Mucosa of gallbladder (tissue), 1 donor: ENCODE measurements at regions not wholly inside any gene's neighbourhood (a gene's known extent, or its start where the extent isn't known, plus 50 kb on each side); places are given as distances from the start of the nearest gene placed in this dataset.

ENCODE experiments used
- DNase-seq: peaks from one replicate; pipeline ENCODE4 v3.0.0-alpha.2; 2020; ENCODE audit warnings: low spot score
- donor health status: DM: no; HTN: no; CAD: no.

DNA sequence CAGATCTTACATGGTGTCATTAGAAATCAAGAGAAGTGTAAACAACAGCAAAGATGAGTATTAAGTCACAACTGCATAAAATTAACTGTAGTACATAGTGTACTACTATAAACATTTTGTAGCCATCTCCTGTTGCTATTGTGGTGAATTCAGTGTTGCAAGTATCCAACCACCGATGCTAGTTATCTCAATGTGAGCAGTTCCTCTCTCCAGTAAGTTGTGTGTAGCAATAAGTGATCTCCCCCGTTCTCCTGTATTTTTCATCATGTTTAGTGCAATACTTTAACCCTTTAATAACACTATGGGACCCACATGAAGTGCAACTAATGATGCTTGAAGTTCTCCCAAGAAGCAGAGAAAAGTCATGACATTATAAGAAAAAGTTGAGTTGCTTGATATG is 264.7 kb upstream of the KCNH8 start:
- no peak for DNase-seq

DNA sequence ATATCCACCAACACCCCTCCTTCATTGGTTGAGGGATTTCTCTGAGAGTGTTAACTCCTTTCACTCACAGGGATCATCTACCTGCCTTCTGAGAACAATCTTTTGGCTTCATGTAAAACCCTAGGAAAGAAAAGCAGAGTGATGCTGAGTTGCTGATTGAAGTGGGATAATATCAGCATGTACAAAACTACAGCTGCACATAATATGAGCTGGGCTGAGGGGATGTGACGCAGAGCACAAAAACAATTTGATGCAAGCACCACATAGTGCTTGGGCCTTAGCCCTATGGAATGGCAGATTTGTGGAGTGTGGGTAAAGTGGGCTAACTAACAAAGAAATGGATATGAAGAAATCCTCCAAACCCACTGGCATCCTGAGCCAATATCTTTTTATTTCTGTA is 267.6 kb upstream of the KCNH8 start:
- DNase-seq, result no peak

DNA sequence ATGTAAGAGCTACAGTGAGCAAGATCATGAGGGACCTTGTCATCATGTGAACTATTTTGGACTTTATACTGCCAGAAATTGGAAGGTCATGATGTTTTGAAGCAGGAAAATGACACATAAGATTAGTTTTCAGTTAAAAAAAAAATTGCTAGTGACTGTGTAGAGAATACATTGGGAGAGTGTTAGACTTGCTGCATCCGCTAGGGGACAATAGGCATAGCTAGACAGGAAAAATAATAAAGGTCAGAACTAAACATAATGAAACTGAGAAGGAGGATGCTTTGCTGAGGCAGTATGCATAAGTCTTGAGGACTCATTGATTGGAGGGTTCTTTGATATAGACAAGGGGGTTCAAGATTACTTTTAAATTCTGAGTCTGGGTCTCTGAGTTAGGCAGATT is 275.8 kb upstream of the KCNH8 start:
- no peak for DNase-seq

DNA sequence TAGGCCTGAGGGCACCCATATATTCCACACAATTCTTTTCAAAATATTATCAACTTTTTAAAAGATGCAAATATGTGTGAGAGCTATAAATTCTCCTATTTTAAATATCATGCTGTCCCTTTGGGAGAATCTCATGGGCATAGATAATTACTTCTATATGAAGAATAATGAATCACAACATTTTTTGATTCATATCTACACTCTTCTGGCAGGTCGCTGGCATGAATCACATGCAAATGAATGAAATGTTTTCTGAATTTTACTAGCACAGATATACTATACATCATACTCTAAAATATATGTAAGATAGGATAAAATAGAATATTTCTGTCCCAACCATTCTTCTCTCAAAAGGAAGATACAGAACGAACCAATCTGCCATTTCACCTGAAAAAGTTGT is 277.7 kb upstream of the KCNH8 start:
- DNase-seq, result no peak

DNA sequence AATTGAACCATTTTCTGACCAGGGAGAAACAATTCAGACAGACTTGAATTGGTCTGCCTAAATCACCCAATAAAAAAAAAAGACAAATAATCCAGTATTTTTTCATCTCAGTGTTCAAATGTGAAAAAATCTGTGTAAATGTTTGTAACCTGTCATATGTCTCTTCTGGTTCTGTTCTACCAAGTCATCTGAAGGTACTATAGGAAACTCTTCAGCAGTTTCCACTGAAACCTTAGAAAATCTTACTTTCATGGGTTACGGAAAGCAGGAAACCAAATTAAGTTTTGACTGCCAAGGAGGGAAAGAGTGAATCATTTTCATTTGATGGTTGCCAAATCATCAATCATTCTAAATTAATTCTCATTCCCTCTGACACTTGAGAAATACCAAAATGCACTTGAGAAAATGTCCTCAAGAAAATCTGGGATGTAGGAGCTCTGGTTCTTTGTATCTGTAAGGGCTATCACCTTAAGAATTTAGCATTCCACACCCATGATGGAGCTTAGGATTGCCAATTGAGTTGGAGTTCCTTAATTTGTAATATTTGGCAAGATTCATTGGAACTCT is 278.2 kb upstream of the KCNH8 start:
- no peak for DNase-seq

DNA sequence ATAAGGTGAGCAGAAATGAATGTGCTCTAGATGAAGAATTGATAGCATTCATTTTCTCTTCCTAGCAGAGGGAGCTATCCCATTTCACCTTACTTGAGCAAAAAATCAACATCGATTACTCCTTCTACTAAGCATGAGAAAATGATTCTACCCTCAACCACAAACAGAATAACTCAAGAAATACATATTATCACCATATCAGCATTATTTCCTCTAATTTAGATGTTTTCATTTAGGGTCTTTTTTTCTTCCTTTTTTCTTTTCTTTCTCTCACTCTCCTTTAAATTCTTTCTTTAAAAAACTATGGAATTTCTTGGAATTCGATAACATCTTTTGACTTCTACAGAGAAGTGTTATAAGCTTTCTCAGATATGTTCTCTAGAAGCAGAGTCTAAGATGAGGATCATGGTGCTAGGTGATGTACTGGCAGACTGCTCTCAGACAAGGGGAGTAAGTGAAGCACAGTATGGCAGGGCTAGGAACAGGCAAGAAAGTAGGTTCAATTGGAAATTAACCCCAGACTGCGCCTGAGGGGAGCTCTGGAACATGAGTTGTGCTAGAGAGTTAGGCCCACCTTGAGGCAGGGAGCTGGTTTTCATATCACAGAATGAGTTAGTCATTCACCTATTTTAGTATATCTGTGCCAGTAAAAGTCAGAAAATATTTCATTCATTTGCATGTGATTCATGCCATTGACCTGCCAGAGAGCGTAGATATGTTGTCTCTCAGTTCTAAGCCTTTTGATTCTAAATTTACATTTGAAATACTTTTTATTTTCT is 279.2 kb upstream of the KCNH8 start:
- DNase-seq, result no peak

DNA sequence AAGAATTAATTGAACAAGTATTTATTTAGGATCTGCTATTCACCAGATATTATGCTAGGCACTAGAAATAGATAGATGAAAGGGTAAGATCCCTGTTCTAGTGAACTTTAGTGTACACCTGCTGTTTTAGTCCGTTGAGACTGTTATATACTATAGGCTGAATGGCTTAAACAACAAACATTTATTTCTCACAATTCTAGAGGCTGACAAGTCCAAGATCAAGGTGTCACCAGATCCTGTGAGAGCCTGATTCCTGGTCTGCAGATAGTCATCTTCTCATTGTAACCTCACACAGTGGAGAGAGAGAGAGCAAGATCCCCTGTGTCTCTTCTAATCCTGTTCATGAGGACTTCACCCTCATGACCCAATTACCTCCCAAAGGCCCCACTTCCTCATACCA is 281.4 kb upstream of the KCNH8 start:
- DNase-seq, result no peak

DNA sequence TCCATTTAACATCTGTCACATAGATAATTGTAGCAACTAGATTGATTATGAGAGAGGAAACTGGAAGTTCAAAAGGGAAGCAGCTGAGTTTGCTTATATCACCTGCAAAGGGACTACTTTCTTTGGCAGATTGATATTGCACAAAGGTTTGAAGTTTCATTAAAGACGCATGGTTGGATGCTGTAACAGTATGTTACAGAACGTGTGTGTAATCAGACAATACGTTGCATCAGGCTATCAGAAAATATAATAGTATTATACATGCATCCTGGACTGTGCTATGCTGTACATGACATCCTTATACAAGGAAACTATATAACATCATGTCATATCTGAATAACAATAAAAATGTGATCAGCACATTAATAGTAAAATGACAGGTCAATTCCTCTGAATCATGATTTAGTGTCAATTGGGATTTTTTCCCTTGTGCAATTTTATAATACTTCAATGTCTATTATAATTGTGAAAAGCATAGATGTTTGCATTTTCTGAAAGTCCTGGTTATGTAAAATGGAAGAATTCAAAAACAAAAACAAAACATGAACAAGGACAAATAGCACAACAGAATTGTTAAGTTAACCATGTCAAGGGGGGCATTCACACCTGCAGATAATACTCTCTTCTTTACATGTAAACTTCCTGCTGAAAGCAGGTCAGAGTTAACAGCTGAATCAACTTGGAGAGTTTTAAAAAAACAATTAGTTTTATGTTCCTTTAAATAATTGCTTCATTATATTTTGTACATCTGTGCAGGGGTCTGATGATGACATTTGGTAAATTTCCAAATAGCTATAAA is 283.2 kb upstream of the KCNH8 start:
- DNase-seq, result no peak

DNA sequence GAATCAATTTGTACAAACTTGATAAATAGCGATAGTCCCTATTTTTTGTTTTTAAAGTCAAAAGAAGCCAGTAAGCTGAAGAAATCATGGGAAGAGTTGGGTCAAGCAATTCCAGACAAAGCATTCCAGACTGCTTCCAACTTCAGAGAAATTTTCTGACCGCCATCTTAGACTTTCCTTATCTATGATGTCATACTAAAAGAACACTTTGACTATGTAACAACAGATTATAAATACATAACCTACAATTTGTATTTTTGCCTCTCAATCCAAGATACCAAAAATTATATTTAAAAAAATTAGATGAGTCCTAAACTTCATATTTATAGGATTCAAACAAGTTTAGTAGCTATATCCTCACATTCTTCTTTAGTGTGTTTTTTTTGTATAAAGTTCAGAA is 286.2 kb upstream of the KCNH8 start:
- DNase-seq, result no peak

DNA sequence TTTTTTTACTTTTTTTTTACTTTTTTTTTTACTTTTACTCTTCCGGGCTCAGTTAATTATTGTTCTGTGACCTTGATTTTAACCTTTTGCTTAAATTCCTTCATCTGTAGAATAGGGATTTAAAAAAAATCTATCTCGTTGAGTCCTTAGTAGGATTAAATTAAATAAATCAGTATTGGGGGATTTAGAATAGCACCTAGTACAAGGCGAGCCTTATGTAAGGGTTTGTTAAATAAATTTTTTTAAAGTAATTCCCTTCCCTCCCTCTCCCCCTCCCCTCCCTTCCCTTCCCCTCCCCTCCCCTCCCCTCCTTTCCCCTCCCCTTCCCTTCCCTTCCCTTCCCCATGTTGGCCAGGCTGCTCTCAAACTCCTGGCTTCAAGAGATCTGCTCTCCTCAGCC is 287.2 kb upstream of the KCNH8 start:
- no peak for DNase-seq

DNA sequence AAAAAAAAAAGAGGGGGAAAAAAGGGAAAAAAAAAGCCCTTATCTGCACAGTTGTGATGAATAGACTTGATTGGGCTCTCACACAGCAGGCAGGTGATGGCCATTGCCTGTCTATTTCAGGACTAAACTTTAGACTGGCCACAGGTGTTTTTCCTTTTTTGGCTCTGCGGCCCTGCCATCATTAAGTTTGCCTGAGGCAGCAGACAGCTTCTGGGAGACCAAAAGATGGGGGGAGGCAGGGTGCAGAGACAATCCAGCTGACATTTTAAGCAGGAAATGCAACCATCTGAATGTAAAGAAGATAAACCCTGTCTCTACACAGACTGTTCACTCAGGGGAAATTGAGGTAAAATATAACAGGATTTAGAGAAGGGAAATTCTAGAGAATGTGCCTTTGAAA is 295.0 kb upstream of the KCNH8 start:
- no peak for DNase-seq

DNA sequence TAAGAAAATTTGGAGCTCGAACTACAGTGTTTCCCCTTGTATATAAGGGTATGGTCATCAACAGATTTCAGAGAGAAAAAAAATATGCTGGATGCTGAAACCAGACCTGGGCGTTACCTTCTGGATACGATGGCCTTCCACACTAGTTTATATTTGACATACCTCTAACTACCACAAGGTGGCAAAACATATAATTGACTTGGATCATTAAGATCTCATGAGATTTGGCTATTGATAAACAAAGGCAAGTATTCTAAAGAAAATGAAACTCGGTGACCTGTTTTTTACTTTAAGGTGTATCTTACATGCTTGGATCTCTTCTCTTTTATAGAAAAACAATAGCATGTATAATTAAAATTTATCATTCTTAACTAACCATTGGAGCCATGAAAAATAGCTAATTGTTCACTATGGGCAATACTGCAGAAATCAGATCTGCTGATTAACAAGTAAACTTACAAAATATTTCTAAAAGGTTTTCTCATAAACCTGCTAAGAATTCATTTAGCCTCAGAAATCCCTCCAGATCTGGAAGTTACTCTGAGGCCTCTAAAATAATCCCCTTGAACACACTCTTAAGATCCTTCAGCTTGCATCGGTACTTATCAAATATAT is 300.6 kb upstream of the KCNH8 start:
- no peak for DNase-seq

DNA sequence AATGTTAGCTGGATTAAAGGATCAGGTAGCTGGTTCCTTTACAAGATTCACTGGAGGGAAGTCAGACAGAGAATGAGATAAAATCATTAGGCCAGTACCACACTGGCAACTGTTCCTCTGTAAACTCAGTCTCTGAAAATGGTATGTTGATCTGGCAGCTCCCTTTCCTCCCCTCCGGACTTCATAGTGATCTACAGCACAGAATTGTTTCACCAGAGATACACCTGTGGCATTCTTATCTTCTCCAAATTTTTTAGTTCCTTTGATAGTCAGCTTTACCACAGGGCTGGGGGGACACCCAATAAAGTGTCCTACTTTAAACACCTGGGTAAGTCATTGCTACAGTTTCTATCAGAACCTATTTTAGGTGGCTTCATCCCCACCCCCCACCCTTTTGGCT is 304.3 kb upstream of the KCNH8 start:
- DNase-seq, result no peak

DNA sequence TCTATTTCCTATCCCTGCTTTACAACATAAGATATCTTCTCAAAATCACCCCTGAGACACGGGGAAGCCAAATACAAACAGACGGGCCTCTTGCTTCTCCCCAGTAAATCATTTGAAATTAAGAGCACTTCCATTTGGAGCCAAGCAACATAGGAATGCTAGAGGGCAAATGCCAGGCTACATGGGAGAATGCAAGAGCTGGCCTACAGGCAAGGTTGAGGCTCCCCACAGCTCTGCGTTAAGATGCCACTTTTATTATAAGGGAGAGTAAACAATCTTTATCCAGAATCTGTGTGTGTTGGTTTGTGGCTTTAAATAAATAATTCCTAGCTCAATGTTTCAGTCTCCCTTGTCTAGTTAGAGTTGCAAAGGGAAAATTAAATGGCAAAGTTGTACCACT is 305.1 kb upstream of the KCNH8 start:
- DNase-seq, result no peak

DNA sequence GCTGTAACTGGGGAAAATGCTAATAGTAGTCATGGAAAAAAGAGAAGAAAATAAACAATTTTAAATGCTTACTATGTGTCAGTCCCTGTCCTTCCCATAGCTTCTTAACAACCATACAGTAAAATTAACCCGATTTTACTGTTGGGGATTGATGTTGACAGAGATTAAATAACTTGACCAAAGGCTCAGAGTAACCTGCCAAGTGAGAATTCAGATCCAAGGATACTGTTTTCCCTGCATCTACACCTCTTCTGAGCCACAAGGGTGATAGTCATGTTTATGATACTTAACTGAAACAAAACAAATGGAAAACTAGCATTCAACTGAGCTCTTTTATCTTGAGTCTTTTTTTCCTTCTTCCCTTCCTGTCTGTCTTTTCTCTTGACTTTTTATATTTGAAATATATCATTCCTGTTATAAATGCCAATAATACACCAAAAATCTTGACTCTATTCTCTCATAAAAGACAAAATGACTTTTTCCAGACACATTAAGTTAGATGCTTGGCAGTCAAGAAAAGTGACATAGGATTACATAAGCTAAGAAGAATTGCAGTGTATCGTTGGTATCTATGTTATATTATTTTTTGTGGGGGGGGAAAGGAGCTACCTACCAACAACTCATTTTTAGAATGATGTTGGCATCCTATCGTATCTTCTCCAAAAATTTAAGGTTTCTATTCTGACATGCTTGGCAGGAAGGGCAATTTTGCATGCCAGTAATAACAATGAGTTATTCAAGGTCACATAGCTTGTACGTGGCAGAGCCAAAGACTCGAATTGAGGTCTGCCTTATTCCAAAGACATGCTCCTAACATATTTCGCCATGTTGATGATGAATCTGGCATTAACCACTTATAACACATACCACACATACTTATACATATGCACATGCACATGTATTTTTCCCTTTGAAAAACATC is 306.6 kb upstream of the KCNH8 start:
- no peak for DNase-seq

DNA sequence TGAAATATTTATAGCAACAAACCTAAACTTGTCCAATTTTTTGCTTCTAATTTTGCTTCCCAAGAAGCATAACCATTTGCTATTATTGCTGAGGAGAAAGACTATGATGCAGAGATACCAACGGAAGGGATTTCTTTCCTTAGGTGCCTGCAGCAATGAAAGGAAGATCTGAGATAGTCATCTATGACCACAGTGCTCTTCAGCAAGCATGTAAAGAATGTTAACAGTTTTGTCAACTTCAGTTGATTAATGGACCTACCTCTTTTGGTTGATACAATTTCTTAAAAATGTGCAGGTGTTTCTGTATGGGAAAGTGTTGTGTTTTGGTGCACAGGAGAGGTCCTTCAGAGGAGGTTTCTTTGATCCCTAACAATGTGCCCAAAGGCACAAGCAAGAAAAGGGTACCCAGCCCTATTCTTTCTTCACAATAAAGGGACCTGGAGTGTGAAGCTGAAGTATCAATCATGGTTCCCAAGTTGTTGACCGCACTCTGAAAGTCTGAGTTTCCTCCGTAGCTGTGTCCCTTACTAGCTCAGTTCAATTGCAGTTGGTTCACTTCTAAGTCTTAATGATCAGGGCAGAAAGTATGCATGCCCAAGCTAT is 307.7 kb upstream of the KCNH8 start:
- DNase-seq, result no peak

DNA sequence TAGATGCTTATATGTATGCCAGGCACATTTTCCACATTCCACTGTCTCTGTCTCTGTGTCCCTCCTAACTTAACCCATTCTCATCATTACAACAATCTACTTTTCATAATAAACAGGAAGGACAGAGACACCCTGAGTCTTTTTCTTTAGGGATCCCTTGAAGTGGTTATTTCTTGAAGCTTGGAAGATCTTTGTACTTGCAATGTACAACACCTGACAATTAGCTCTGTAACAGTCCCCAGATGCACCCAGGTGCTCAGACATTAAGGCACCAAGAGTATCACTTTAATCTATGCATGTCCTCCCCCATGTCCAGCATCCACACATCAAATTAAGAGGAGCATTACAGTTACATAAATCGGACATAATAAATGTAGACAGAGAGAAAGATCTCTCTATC is 309.6 kb upstream of the KCNH8 start:
- no peak for DNase-seq

DNA sequence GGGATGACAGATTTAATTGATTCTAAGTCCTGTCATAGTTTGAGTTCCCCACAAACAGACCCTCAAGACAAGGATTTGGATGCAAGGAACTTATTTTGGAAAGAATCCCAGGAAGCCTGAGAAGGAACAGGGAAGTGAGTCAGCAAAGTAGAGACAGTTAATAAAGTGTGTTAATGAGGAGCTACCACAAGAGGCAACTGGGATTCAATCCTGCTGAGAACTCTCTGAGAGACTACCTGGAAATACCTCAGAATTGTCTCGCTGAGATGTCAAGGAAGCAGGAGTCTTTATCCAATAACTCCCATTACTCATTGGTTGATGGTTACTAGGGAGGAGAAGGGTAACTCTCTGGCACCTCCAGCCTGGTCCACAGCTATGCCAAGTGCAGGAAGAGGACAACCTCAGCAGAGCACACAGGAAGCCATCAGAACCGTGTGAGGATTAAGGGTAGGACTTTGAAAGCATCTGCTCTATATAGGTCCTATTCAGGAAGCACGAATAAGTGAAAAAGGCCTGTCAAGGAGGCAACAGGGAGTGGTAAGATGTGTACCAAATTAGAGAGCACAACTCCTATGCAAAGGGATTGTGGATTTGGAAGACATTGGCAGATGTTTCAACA is 311.1 kb upstream of the KCNH8 start:
- DNase-seq, result no peak

DNA sequence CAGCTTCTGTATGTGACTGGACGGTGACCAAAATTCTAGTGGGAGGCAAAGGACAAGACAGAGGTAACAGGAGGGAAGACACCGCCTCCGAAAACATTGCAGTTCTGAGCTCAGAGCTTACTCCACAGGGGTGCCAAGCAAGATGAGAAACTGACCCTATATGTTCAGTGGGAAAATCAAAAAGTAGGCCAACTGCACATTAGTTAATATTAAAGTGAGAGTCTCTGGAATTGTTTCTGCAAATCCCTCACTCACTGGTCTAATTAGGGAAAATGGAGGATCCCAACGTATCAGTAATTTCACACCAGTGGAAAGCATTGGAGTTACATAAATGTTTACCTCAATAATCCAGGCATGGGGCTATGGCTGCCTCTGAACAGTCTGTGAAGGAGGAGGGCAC is 313.3 kb upstream of the KCNH8 start:
- DNase-seq, result no peak

DNA sequence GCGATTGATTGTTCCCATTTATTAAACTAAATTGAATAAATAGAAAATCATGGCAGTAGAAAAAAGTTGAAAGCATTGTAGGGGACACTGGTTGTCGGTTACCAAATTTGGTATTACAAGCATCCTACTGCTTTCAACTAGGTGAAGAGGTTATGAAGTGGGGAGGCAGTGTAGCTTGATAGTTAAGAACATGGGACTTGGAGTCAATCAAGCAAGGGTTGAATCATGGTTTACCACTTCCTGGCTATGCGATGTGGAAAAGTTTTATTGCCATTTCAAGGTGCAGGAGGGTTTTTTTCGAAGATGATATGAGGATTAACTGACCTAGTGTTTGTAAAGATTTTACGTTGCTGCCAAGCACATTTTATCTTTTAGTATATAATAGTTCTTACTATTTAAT is 318.2 kb upstream of the KCNH8 start:
- DNase-seq, result no peak

DNA sequence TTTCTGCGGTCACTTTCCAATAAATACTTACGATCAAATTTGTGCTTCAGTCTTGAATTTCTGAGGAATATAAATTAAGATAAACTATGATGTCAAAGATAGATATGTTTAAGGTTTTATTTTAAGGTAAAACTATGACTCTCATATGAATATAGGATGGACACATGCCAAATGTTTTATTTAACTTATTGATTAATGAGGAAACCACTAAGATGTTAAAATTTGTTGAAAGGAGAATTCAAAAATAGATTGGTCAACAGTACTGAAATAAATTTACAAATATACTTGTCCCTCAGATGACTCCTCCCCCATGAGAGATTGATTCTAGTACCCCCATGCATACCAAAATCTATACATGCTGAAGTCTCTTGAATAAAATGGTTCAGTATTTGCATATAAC is 319.7 kb upstream of the KCNH8 start:
- no peak for DNase-seq
